Tibial nerve (tissue), 4 donors: ENCODE measurements at regions not wholly inside any gene's neighbourhood (a gene's known extent, or its start where the extent isn't known, plus 50 kb on each side); places are given as distances from the start of the nearest gene placed in this dataset.

Experiments used
- CTCF ChIP-seq, 5 experiments: fragments of 200-600 bp in 3 of 5; fragments of 450-650 bp in 2 of 5; sonication (generic) in 3 of 5; IDR thresholded peaks; one replicate each; pipeline ENCODE4 v1.5.1; 2016 to 2019; ENCODE audit warnings: antibody characterized with exemption in 5 of 5, mild to moderate bottlenecking in 3 of 5, moderate library complexity in 2 of 5
- EP300 ChIP-seq, 2 donors: sonication (generic); formaldehyde crosslinking; IDR thresholded peaks; one replicate each; pipeline ENCODE4 v1.6.1; 2017; ENCODE audit warnings: antibody characterized with exemption in 2 of 2, mild to moderate bottlenecking in 1 of 2
- POLR2A ChIP-seq, 2 donors: fragments of 450-650 bp; IDR thresholded peaks; one replicate each; pipeline ENCODE4 v1.6.1; 2017; ENCODE audit warnings: antibody characterized with exemption in 2 of 2, mild to moderate bottlenecking in 2 of 2, moderate library complexity in 2 of 2

GRCh38 chr20:11826334-11826733, 91.4 kb upstream of the BTBD3 start:
- TF ChIP-seq CTCF (IDR thresholded peaks at IDR 0.05) (no peak), POLR2A (IDR thresholded peaks at IDR 0.05) (no peak), EP300 (IDR thresholded peaks at IDR 0.05) (no peak)
